ENCODE measurements at regions not wholly inside any gene's neighbourhood (a gene's known extent, or its start where the extent isn't known, plus 50 kb on each side); places are given as distances from the start of the nearest gene placed in this dataset.

DNA sequence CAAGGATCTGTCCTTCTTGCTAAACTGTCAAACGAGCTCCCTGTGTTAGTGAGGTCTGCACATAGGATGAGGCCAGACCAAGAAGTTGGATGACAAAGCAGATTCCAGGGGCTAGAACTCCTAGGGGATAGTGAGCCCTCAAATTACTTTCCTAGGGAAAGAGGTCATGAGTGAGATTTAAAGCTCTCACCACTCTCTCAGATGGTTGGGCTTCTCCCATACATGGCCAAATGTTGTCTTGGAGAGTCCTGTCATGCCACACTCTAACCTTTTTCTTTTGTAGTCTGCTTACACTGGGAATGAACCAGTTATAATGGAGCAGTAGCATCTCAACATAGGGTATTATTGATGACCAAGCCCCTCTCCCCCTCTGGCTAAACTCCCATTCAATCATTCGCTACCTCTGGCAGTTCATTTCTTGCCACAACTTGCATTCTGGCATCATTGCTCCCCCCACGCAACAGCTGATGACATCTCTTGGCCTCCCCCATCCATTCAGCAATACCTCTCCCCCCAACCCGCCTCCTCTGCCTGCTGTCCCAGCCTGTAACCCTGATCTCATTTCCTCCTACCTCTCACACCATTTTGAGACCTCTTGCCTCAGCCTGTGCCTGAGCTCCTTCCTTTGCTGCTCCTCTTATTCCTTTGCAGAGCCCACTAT lies 64.7 kb upstream of the CISTR start:
- no peaks in the 10 kb centered on the region for H3K36me3 ChIP-seq (replicated peaks)
- DNase-seq = no peak
- TF ChIP-seq, protein P1, sequence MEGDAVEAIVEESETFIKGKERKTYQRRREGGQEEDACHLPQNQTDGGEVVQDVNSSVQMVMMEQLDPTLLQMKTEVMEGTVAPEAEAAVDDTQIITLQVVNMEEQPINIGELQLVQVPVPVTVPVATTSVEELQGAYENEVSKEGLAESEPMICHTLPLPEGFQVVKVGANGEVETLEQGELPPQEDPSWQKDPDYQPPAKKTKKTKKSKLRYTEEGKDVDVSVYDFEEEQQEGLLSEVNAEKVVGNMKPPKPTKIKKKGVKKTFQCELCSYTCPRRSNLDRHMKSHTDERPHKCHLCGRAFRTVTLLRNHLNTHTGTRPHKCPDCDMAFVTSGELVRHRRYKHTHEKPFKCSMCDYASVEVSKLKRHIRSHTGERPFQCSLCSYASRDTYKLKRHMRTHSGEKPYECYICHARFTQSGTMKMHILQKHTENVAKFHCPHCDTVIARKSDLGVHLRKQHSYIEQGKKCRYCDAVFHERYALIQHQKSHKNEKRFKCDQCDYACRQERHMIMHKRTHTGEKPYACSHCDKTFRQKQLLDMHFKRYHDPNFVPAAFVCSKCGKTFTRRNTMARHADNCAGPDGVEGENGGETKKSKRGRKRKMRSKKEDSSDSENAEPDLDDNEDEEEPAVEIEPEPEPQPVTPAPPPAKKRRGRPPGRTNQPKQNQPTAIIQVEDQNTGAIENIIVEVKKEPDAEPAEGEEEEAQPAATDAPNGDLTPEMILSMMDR (IDR thresholded peaks at IDR 0.05; ENCODE audit: low read depth, low read length, missing control alignments) = no peak
- no peak overlapping the region for H3K27ac ChIP-seq
- in situ Hi-C loops (cut with HindIII; ENCODE audit: low pct_ligation_motif_present, low sequenced_read_pairs) = no loop called here
- no peak overlapping the region for H3K4me3 ChIP-seq (ENCODE audit: low read depth, low read length)
- peaks cover 11% of the 10 kb centered on the region for H3K27me3 ChIP-seq (replicated peaks)

DNA sequence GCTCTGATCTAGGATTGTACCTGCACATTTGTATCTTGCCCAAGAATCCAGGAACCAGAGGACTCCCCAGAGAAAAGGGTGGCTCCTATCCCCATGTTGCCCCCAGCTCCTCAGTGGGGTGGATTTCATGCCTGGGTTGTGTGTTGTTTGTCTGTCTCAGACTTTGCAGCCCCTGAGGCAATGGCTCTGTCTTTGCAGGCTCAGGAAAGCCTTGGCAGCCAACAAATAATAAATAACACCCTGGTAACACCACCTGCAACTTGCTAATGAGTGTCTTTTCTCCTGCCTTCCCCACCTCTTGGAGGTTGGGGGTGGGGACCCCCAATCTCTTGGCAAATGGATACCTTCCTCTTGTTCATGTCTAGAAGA lies 65.2 kb upstream of the CISTR start:
- Histone ChIP-seq H3K27ac (no peak overlapping the region), H3K27me3 (replicated peaks) (peaks cover 7% of the 10 kb centered on the region), H3K36me3 (replicated peaks) (no peaks in the 10 kb centered on the region), H3K4me3 (ENCODE audit: low read depth, low read length) (no peak overlapping the region)
- TF ChIP-seq, protein P1 (IDR thresholded peaks at IDR 0.05; ENCODE audit: low read depth, low read length, missing control alignments) = no peak
- DNase-seq = no peak
- in situ Hi-C loops (cut with HindIII; ENCODE audit: low pct_ligation_motif_present, low sequenced_read_pairs) = no loop called here

DNA sequence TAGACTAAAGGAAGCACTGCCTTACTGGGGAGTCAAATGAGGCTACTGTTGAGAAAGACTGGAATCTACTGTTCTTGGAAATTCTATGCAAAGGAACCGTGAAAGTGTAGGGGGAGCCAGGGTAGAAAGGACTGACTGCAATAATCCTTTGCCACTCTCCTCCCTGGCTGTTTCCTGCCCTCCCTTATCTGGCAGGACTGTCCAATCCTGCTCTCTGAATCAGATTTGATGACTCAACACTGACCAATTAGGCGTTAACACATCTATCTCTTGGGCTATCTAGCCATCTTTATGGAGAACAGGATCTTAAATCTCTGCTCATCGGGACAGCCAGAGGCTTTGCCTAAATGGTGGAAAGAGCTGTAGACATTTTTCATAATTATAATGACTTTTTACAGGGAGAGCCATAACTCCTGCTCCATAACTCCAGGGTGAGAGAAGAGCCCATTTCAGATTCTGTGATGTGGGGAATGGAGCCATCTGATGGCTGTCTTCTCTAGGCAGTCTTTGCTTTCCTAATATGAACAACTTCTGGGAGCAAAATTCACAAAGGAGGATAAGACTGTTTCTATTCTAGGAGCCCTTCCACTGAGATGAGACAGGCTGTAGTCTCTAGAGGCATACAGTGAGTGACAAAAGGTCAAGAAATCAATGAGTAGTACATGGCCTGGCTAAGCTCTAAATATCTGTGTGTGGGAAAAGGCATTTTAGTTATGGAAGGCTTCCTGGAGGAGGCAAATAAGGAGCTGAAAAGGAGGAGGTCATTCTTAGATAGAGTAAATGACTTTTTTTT lies 68.9 kb upstream of the CISTR start:
- TF ChIP-seq, protein P1 (IDR thresholded peaks at IDR 0.05; ENCODE audit: low read depth, low read length, missing control alignments) = no peak
- peaks cover 6% of the 10 kb centered on the region for H3K27me3 ChIP-seq (replicated peaks)
- no peak overlapping the region for H3K4me3 ChIP-seq (ENCODE audit: low read depth, low read length)
- H3K36me3 ChIP-seq (replicated peaks) = no peaks in the 10 kb centered on the region
- in situ Hi-C loops (cut with HindIII; ENCODE audit: low pct_ligation_motif_present, low sequenced_read_pairs) = no loop called here
- H3K27ac ChIP-seq = no peak overlapping the region
- DNase-seq = peak; percentile 5

DNA sequence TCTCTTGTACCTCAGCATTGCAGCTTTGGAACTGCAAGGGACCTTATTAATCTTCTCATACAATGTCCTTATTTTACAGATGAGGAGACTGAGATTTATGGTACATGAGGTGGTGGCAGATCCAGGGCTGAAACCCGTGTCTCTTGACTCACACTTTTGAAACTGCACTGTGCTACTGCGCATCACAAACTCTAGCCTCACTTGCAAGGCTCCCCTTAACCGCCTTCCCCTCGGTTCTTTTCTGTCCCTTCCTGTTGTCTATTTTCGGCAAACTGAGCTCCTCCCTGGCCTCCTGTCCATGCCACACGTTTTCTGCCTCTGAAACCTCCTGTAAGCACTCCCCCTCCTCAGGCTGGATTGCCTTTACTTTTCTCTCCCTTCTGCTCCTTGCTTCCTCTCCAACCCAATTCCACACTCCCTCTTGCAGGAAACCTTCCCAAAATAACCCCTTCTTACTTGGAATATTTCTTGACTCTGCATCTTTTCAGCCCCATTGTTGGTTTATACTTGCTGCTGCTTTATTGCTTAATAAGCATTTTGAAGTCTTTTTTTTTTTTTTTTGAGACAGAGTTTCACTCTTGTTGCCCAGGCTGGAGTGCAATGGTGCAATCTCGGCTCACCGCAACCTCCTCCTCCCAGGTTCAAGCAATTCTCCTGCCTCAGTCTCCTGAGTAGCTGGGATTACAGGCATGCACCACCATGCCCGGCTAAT lies 72.4 kb upstream of the CISTR start:
- Histone ChIP-seq H3K27me3 (replicated peaks) (peaks cover 5% of the 10 kb centered on the region), H3K27ac (no peak overlapping the region), H3K36me3 (replicated peaks) (no peaks in the 10 kb centered on the region), H3K4me3 (ENCODE audit: low read depth, low read length) (no peak overlapping the region)
- in situ Hi-C loops (cut with HindIII; ENCODE audit: low pct_ligation_motif_present, low sequenced_read_pairs) = no loop called here
- DNase-seq = no peak
- TF ChIP-seq, protein P1 (IDR thresholded peaks at IDR 0.05; ENCODE audit: low read depth, low read length, missing control alignments) = no peak

DNA sequence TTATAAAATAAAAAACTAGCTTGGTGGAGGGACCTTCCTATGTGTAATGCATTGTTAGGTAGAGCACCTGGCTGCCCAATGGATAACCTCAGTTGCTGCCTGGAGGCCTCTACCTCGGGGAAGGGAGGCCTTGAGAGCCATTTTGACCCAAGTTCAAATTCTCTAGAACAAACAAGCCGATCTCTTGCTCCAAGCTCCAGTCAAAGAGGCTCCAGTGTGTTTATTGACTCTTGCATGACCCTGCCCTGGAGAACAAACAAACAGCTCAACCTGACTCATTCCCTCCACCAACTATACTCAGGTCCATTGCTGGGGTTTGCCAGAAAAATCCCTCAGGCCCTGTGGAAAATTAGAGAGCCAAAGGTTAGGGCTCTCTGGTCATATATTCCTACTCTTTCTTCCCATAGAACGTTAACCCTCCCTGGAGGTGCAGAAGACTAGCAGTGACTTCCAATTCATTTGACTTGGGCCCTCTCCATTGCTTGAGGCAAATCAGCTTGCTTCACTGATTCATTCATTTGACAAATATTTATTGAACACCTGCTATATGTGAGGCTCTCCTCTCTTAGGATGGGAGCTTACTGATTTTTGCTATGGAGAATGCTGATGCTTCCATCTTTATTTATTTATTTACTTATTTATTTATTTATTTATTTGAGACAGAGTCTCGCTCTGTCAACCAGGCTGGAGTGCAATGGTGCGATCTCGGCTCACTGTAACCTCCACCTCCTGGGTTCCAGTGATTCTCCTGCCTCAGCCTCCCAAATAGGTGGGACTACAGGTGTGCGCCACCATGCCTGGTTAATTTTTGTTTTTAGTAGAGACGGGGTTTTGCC lies 73.7 kb upstream of the CISTR start:
- TF ChIP-seq, protein P1 (IDR thresholded peaks at IDR 0.05; ENCODE audit: low read depth, low read length, missing control alignments) = no peak
- Histone ChIP-seq H3K27me3 (replicated peaks) (peaks cover 5% of the 10 kb centered on the region), H3K27ac (no peak overlapping the region), H3K36me3 (replicated peaks) (no peaks in the 10 kb centered on the region), H3K4me3 (ENCODE audit: low read depth, low read length) (no peak overlapping the region)
- in situ Hi-C loops (cut with HindIII; ENCODE audit: low pct_ligation_motif_present, low sequenced_read_pairs) = no loop called here
- DNase-seq = no peak

All from brain microvascular endothelial cell (primary cell).